ENCODE measurements at regions not wholly inside any gene's neighbourhood (a gene's known extent, or its start where the extent isn't known, plus 50 kb on each side); places are given as distances from the start of the nearest gene placed in this dataset.
"Not testable (repeated sequence)": the region's sequence is repeated elsewhere in the genome, so short reads cannot be mapped to it uniquely, and the experiment has no call there.

DNA sequence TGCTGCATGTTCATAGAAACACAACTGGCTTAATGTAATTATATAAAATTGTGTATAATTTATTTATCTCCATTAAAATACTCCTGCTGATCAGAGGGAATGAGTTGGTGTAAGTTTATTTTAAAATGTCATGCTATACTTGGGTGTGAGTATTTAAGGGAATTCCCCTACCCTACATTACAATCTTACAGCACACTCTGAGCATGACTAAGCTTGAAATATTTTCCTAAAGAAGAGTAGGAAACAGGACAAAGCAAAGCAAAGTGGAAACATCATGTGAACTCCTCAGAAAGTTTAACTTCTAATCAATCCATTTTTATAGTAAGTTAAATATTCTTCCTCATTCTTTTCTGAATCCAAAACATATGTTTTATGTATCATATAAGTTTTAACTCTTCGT lies 1271.3 kb downstream of the EFNA5 start:
- DNase-seq (ENCODE audit: low read depth, low spot score) = no peak
- no peaks in the 10 kb centered on the region for H3K9me3 ChIP-seq (ENCODE audit: control insufficient read depth, insufficient read depth, low read length)
- H3K27ac ChIP-seq (ENCODE audit: low read depth, low read length) = no peak overlapping the region
- H3K27me3 ChIP-seq (ENCODE audit: control insufficient read depth, insufficient read depth, low read length) = no peaks in the 10 kb centered on the region
- TF ChIP-seq, protein P1, sequence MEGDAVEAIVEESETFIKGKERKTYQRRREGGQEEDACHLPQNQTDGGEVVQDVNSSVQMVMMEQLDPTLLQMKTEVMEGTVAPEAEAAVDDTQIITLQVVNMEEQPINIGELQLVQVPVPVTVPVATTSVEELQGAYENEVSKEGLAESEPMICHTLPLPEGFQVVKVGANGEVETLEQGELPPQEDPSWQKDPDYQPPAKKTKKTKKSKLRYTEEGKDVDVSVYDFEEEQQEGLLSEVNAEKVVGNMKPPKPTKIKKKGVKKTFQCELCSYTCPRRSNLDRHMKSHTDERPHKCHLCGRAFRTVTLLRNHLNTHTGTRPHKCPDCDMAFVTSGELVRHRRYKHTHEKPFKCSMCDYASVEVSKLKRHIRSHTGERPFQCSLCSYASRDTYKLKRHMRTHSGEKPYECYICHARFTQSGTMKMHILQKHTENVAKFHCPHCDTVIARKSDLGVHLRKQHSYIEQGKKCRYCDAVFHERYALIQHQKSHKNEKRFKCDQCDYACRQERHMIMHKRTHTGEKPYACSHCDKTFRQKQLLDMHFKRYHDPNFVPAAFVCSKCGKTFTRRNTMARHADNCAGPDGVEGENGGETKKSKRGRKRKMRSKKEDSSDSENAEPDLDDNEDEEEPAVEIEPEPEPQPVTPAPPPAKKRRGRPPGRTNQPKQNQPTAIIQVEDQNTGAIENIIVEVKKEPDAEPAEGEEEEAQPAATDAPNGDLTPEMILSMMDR (IDR thresholded peaks at IDR 0.05; ENCODE audit: low read depth, low read length) = no peak
- ChIA-PET POLR2A (interaction anchor here (0.5 kb wide), 1 partner anchor 489 kb away, joined by 3 read pairs; no protein-coding TSS in a partner anchor), CTCF (no interaction called here)
- H3K4me3 ChIP-seq (ENCODE audit: low read depth, low read length) = no peak overlapping the region

DNA sequence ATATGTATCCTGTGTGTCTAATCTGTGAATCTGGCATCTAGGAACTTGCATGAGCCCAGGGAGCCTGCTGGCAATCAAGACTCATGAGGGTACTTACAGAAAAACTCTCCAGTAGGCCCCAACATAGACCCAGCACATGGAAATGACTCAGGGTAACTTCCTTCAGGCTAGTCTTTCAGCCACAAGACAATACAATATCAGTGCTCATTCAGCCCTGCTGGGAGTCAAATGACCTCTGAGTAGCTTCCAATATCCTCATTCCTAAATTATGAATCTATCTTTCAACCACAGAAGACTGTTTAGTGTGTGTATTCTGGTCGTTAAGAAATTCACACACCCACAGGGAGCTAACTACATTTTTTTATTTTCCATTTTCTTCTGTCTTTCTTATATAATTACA lies 1273.0 kb downstream of the EFNA5 start:
- CTCF ChIA-PET = interaction anchor here (0.6 kb wide), 1 partner anchor 19 kb away, joined by 3 read pairs; no protein-coding TSS in a partner anchor
- DNase-seq (ENCODE audit: low read depth, low spot score) = peak; percentile 78
- TF ChIP-seq, protein P1 (IDR thresholded peaks at IDR 0.05; ENCODE audit: low read depth, low read length) = no peak
- no peaks in the 10 kb centered on the region for H3K27me3 ChIP-seq (ENCODE audit: control insufficient read depth, insufficient read depth, low read length)
- no peak overlapping the region for H3K4me3 ChIP-seq (ENCODE audit: low read depth, low read length)
- peak overlapping the region; percentile 32 for H3K27ac ChIP-seq (ENCODE audit: low read depth, low read length)
- POLR2A ChIA-PET = no interaction called here
- no peaks in the 10 kb centered on the region for H3K9me3 ChIP-seq (ENCODE audit: control insufficient read depth, insufficient read depth, low read length)

DNA sequence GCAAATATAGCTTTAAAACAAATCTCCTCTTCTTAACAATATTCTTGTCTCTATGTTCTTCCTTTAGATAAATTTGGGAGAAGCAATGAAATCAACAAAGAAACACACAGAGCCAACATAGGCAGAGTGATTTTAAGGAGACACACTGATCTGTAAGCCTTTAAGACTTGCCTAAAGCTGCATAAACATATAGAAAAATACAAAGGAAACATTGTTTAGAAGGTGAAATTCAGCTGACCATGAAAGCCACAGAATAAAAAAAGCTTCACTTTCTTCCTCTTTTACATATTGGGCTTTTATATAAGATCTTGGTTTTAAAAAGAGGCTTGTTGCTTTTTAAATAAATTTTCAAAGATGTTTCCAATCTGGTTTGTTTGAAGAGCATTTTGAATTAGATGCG lies 1277.5 kb downstream of the EFNA5 start:
- DNase-seq (ENCODE audit: low read depth, low spot score) = no peak
- CTCF ChIA-PET = no interaction called here
- POLR2A ChIA-PET = no interaction called here
- no peaks in the 10 kb centered on the region for H3K27me3 ChIP-seq (ENCODE audit: control insufficient read depth, insufficient read depth, low read length)
- H3K9me3 ChIP-seq (ENCODE audit: control insufficient read depth, insufficient read depth, low read length) = no peaks in the 10 kb centered on the region
- H3K27ac ChIP-seq (ENCODE audit: low read depth, low read length) = no peak overlapping the region
- TF ChIP-seq, protein P1 (IDR thresholded peaks at IDR 0.05; ENCODE audit: low read depth, low read length) = no peak
- no peak overlapping the region for H3K4me3 ChIP-seq (ENCODE audit: low read depth, low read length)

DNA sequence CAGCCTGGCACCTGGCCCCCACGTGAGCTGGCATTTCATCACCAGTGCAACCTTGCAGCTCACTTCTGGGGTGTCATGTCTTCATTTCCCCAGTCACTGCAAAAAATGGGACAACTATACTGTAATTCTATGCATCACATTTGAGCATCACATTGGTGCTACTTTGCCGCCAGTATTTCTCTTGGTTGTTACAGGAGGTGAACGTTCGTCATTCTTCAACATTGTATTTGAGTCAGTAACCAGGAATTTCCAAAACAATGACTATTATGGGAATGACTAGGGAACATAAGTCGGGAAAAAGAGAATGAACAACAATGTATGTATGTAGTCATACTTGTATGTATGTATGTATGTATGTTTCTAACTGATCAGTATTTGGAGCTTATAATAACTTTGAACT lies 1278.0 kb downstream of the EFNA5 start:
- Histone ChIP-seq H3K4me3 (ENCODE audit: low read depth, low read length) (no peak overlapping the region), H3K27ac (ENCODE audit: low read depth, low read length) (no peak overlapping the region), H3K9me3 (ENCODE audit: control insufficient read depth, insufficient read depth, low read length) (no peaks in the 10 kb centered on the region), H3K27me3 (ENCODE audit: control insufficient read depth, insufficient read depth, low read length) (no peaks in the 10 kb centered on the region)
- TF ChIP-seq, protein P1 (IDR thresholded peaks at IDR 0.05; ENCODE audit: low read depth, low read length) = no peak
- ChIA-PET CTCF (no interaction called here), POLR2A (no interaction called here)
- DNase-seq (ENCODE audit: low read depth, low spot score) = no peak

DNA sequence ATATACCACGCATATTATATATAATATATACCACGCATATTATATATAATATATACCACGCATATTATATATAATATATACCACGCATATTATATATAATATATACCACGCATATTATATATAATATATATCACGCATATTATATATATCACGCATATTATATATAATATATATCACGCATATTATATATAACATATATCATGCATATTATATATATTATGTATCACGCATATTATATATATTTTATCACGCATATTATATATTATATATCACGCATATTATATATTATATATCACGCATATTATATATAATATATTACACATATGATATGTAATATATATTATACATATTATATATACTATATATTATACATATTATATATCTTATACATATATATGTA lies 1283.0 kb downstream of the EFNA5 start:
- POLR2A ChIA-PET, CTCF ChIA-PET: not testable (repeated sequence)

DNA sequence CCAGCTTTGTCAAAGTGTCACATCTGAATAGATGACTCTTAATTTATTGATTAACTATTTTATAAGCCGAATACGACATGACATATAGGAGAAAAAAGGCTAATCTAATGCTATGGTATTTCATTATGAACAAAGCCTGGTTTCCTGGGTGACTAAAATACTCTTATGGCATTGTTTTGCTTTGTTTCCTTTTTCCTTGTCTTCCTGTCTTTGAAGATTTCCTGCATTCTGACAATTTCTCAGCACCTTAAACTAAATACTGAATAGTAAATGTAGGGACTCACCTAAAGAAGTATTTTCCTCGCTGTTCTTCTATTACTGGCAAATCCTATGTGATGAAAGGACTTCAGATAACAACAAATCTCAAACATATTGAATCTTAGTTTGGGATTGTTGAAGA lies 1284.5 kb downstream of the EFNA5 start:
- H3K4me3 ChIP-seq (ENCODE audit: low read depth, low read length) = no peak overlapping the region
- CTCF ChIA-PET = no interaction called here
- no peak for DNase-seq (ENCODE audit: low read depth, low spot score)
- no peak overlapping the region for H3K27ac ChIP-seq (ENCODE audit: low read depth, low read length)
- POLR2A ChIA-PET = no interaction called here
- TF ChIP-seq, protein P1 (IDR thresholded peaks at IDR 0.05; ENCODE audit: low read depth, low read length) = no peak
- H3K9me3 ChIP-seq (ENCODE audit: control insufficient read depth, insufficient read depth, low read length) = no peaks in the 10 kb centered on the region
- no peaks in the 10 kb centered on the region for H3K27me3 ChIP-seq (ENCODE audit: control insufficient read depth, insufficient read depth, low read length)

More for the DNA sequence above, 1283.0 kb downstream of the EFNA5 start:
- not testable (repeated sequence) for DNase-seq (ENCODE audit: low read depth, low spot score); H3K27ac ChIP-seq (ENCODE audit: low read depth, low read length); H3K27me3 ChIP-seq (ENCODE audit: control insufficient read depth, insufficient read depth, low read length); H3K4me3 ChIP-seq (ENCODE audit: low read depth, low read length); H3K9me3 ChIP-seq (ENCODE audit: control insufficient read depth, insufficient read depth, low read length)
